Spinal cord (tissue), 9 donors: ENCODE measurements at regions not wholly inside any gene's neighbourhood (a gene's known extent, or its start where the extent isn't known, plus 50 kb on each side); places are given as distances from the start of the nearest gene placed in this dataset.

Experiments used
- DNase-seq, 6 donors: peaks; one replicate each; pipeline versions ENCODE4 v3.0.0 to v3.0.0-alpha.2; 2013 to 2015; ENCODE audit warnings: low spot score in 6 of 6, low read depth in 4 of 6
- H3K27ac ChIP-seq: one replicate; pipeline ENCODE4 v1.5.1; 2013; ENCODE audit warnings: low read depth, low read length, control low read depth
- H3K27me3 ChIP-seq: one replicate; pipeline ENCODE4 v1.6.1; 2013; ENCODE audit warnings: low read length; ENCODE audit not compliant: control insufficient read depth, insufficient read depth
- H3K36me3 ChIP-seq: one replicate; pipeline ENCODE4 v1.6.1; 2013; ENCODE audit warnings: low read length; ENCODE audit not compliant: control insufficient read depth, insufficient read depth
- H3K4me1 ChIP-seq: one replicate; pipeline ENCODE4 v1.6.1; 2013; ENCODE audit warnings: low read length; ENCODE audit not compliant: control insufficient read depth, insufficient read depth
- H3K4me3 ChIP-seq: one replicate; pipeline ENCODE4 v1.5.1; 2013; ENCODE audit warnings: low read depth, low read length, control low read depth
- H3K9me3 ChIP-seq: one replicate; pipeline ENCODE4 v1.6.1; 2013; ENCODE audit warnings: low read length; ENCODE audit not compliant: control insufficient read depth, insufficient read depth
- WGBS: methylation state at CpG from one replicate; pipeline ENCODE4 v1.1.5; 2013; ENCODE audit warnings: missing lambda C conversion rate; ENCODE audit not compliant: insufficient coverage; 5-methylcytosine and 5-hydroxymethylcytosine counted together
- donor health status: healthy.

DNA sequence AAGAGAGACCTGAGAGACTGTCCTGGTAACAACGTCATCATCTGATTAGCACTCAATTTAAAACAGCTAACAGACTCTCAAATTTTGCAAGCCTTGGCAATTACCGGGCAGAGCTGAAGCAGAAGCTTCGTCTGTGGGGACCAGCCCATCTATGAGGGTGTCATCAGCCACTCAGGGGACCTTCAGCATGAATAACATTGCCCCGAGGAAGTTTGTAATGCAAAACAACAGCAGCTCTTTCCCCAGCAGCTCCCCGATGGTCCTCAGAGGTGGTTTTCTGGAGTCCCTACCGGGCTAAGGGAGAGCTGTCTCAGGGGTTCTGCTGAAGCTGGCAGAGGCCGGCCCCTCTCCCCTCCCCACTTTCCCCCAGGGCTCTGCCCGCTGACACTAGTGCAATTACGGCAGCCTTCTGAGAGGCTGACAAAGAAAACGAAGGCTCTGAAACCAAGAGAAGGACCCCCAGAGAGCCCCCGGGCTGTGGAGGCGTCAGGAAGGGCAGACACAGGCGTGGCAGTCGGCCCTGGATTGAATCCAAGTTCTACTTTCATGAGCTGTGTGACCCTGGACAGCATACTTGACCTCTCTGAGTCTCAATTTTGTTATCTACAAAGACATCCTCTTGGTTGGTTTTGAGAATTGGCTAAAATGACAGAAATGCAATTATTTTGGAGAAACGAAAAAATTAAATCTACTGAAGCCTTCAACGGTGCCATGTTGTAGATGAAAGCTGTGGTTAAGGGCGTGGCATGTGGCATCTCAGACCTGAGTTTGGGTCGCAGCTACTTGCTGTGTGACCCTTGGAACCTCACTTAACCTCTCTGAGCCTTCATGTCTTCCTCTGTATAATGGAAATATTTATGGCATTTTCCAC is 102.1 kb upstream of the TLE3 start:
- Histone ChIP-seq H3K27ac (no peak overlapping the region), H3K9me3 (no peaks in the 10 kb centered on the region)
- WGBS, result 32% methylated on average over 12 of the region's 18 CpGs

GRCh38 chr15:70199124-70199482 is 101.4 kb upstream of the TLE3 start:
- Histone ChIP-seq H3K27ac (no peak overlapping the region), H3K4me3 (no peak overlapping the region), H3K36me3 (no peaks in the 10 kb centered on the region), H3K27me3 (peaks cover 6% of the 10 kb centered on the region), H3K4me1 (peaks cover 39% of the 10 kb centered on the region), H3K9me3 (no peaks in the 10 kb centered on the region)
- DNase-seq, result no peak
- WGBS, result 60% methylated on average over 3 of the region's 4 CpGs

More for the DNA sequence above, 102.1 kb upstream of the TLE3 start:
- Histone ChIP-seq H3K27me3 (peaks cover 6% of the 10 kb centered on the region), H3K36me3 (no peaks in the 10 kb centered on the region), H3K4me3 (no peak overlapping the region), H3K4me1 (peaks cover 39% of the 10 kb centered on the region)
- no peak for DNase-seq

GRCh38 chr15:70198441-70199123 is 100.9 kb upstream of the TLE3 start:
- 93% methylated on average over 3 of the region's 6 CpGs for WGBS
- no peaks in the 10 kb centered on the region for H3K36me3 ChIP-seq

DNA sequence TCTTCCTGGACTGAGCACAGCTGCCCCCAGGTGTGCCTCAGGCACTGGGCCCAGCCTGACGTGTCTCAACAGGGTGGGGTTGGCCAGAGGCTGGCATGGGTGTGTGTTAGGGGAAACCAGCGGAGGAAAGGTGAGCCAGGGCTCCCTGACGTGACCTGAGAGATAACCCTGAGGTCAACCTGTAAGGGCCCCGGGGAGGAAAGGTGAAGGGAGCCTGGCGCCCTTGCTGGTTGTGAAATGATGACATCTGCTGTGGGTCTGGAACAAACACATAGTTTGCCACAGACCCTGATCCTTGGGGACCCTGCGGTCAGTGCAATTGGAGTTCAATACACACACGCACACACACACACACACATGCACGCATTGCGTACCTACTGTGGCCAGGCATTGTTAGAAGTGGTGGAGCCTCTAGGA is 100.2 kb upstream of the TLE3 start:
- peaks cover 39% of the 10 kb centered on the region for H3K4me1 ChIP-seq
- WGBS, result 85% methylated on average over 6 of the region's 9 CpGs

More at GRCh38 chr15:70198441-70199123, 100.9 kb upstream of the TLE3 start:
- H3K9me3 ChIP-seq, result no peaks in the 10 kb centered on the region
- no peak for DNase-seq
- H3K4me1 ChIP-seq, result peaks cover 39% of the 10 kb centered on the region
- H3K4me3 ChIP-seq, result no peak overlapping the region
- H3K27me3 ChIP-seq, result peaks cover 6% of the 10 kb centered on the region
- no peak overlapping the region for H3K27ac ChIP-seq

DNA sequence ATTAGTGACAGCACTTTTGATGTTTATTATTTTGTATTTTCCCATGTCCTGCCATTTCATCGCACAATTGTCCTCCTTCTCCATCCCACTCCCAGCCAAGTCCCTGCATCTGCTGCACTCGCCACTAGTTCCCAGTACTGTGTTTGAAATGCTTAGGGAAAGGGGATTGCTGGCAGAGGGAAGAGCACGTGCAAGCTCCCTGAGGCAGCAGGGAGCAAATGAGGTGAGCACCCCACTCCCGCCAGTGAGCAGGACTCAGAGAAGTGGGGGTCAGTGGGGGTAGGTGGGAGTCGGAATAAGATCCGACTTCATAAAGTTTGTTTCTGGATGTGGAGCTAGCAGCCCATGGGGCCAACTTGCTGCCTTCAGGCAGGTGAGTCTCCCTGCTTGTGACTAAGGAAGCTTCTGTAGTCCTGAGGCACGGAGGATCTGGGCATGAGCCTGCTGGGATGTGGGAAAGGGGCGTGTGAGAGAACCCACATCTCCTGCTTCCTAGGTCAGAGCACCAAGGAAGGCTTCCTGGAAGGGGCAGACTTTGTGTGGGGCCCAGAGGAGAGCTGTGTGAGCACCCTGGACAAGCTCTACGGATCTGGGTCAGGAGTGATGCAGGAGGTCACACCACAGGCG is 99.7 kb upstream of the TLE3 start:
- Histone ChIP-seq H3K4me3 (no peak overlapping the region), H3K27ac (no peak overlapping the region), H3K27me3 (peaks cover 6% of the 10 kb centered on the region), H3K36me3 (no peaks in the 10 kb centered on the region), H3K9me3 (no peaks in the 10 kb centered on the region), H3K4me1 (peaks cover 39% of the 10 kb centered on the region)
- DNase-seq, result no peak
- 90% methylated on average over 9 of the region's 10 CpGs for WGBS

More for the DNA sequence above, 100.2 kb upstream of the TLE3 start:
- no peak for DNase-seq
- H3K27me3 ChIP-seq, result peaks cover 6% of the 10 kb centered on the region
- H3K27ac ChIP-seq, result no peak overlapping the region
- H3K9me3 ChIP-seq, result no peaks in the 10 kb centered on the region
- no peaks in the 10 kb centered on the region for H3K36me3 ChIP-seq
- no peak overlapping the region for H3K4me3 ChIP-seq

- peaks cover 3% of the 10 kb centered on the region for H3K9me3 ChIP-seq
- H3K27me3 ChIP-seq, result peaks cover 6% of the 10 kb centered on the region
- no peak overlapping the region for H3K27ac ChIP-seq
- DNase-seq, result peak in 2 of 6 donors; percentile 44 to 57
- 38% methylated on average over 17 of the region's 21 CpGs for WGBS
- peaks cover 39% of the 10 kb centered on the region for H3K4me1 ChIP-seq
- H3K4me3 ChIP-seq, result no peak overlapping the region
- no peaks in the 10 kb centered on the region for H3K36me3 ChIP-seq
Measured at GRCh38 chr15:70196372-70197316, 98.9 kb upstream of the TLE3 start.

- H3K4me3 ChIP-seq, result no peak overlapping the region
- H3K36me3 ChIP-seq, result no peaks in the 10 kb centered on the region
- H3K27me3 ChIP-seq, result peaks cover 6% of the 10 kb centered on the region
- WGBS, result 60% methylated on average over 12 of the region's 13 CpGs
- no peak overlapping the region for H3K27ac ChIP-seq
- DNase-seq, result peak in 1 of 6 donors; percentile 65
- peaks cover 40% of the 10 kb centered on the region for H3K4me1 ChIP-seq
- H3K9me3 ChIP-seq, result peaks cover 3% of the 10 kb centered on the region
Measured at GRCh38 chr15:70195587-70196305, 98.0 kb upstream of the TLE3 start.

DNA sequence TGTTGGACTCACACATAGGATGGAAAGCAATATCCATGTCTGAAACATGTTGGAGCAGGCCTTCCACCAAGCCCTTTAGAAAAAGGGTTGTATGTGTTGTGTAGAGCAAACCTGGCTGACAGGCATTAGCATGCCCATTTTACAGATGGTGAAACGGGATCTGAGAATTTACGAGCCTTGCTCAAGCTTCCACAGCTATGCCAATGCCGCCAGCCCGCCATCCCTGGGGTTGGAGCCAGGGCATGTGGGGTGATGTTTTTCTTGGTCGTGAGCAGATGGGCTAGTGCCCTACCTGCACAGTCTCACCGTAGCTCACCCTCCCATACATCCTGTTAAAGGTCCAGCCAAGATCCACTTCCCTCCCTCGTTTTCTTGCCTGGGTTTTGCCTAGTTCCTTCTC is 97.5 kb upstream of the TLE3 start:
- H3K9me3 ChIP-seq, result peaks cover 3% of the 10 kb centered on the region
- no peak overlapping the region for H3K4me3 ChIP-seq
- H3K4me1 ChIP-seq, result peaks cover 39% of the 10 kb centered on the region
- no peak overlapping the region for H3K27ac ChIP-seq
- H3K36me3 ChIP-seq, result no peaks in the 10 kb centered on the region
- WGBS, result 88% methylated on average over 4 of the region's 7 CpGs
- DNase-seq, result no peak
- H3K27me3 ChIP-seq, result peaks cover 6% of the 10 kb centered on the region
